ENCODE measurements at regions not wholly inside any gene's neighbourhood (a gene's known extent, or its start where the extent isn't known, plus 50 kb on each side); places are given as distances from the start of the nearest gene placed in this dataset.
"Not testable (repeated sequence)": the region's sequence is repeated elsewhere in the genome, so short reads cannot be mapped to it uniquely, and the experiment has no call there.

DNA sequence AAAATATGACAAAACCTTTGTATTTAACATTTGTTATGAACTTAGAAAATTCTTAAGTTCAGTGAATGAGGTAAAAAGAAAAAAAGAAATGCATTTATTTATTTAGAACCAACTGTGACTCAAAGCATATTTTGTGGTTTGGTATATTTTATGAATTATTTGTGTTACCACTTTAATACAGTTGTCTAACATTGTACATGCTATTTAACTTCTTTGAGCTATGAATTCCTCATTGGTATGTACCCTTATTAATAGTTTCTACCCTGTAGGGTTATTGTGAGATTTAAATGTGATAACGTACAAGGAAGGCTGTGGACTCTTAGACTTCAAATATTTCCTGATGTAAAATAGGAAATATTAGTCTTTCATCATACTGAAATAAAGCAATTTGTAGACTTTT lies 162.6 kb downstream of the MMUT start:
- in situ Hi-C loops (cut with HindIII; ENCODE audit: low sequenced_read_pairs), result no loop called here
- TF ChIP-seq CTCF (IDR thresholded peaks at IDR 0.05; ENCODE audit: low read depth, low read length), result no peak
- DNase-seq (ENCODE audit: low read depth, low spot score), result no peak
- H3K4me3 ChIP-seq (ENCODE audit: low read depth, low read length), result no peak overlapping the region

- TF ChIP-seq CTCF (IDR thresholded peaks at IDR 0.05; ENCODE audit: low read depth, low read length), result no peak
- in situ Hi-C loops (cut with HindIII; ENCODE audit: low sequenced_read_pairs), result no loop called here
- H3K4me3 ChIP-seq (ENCODE audit: low read depth, low read length), result no peak overlapping the region
- DNase-seq (ENCODE audit: low read depth, low spot score), result no peak
Measured at GRCh38 chr6:49299279-49299678, 163.8 kb downstream of the MMUT start.

- DNase-seq (ENCODE audit: low read depth, low spot score), result no peak
- in situ Hi-C loops (cut with HindIII; ENCODE audit: low sequenced_read_pairs), result no loop called here
- TF ChIP-seq CTCF (IDR thresholded peaks at IDR 0.05; ENCODE audit: low read depth, low read length), result no peak
- no peak overlapping the region for H3K4me3 ChIP-seq (ENCODE audit: low read depth, low read length)
Measured at GRCh38 chr6:49284180-49284579, 178.9 kb downstream of the MMUT start.

- in situ Hi-C loops (cut with HindIII; ENCODE audit: low sequenced_read_pairs); DNase-seq (ENCODE audit: low read depth, low spot score); H3K4me3 ChIP-seq (ENCODE audit: low read depth, low read length): not testable (repeated sequence)
Measured at GRCh38 chr6:49274809-49275769, 188.0 kb downstream of the MMUT start.

DNA sequence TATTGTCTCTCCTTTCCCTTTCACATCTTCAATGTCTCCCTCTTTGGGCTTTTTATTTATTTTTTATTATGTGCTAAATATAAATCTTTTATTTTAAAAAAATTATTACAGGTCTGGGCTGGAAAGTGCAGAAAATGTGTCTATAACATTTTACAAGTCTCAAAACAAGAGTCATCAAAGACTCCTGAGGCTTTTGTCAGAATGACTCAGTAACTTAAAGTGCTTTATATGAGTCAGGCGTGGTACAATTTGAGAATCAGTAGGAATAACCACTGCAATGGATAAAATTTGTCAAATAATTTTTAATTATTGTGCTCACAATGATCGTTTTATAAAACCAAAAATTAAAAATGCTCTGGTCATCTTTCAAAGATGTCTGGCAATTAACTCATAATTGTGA lies 193.9 kb downstream of the MMUT start:
- no peak for TF ChIP-seq CTCF (IDR thresholded peaks at IDR 0.05; ENCODE audit: low read depth, low read length)
- in situ Hi-C loops (cut with HindIII; ENCODE audit: low sequenced_read_pairs), result no loop called here
- DNase-seq (ENCODE audit: low read depth, low spot score), result peak; percentile 5
- no peak overlapping the region for H3K4me3 ChIP-seq (ENCODE audit: low read depth, low read length)

- no peak for TF ChIP-seq CTCF (IDR thresholded peaks at IDR 0.05; ENCODE audit: low read depth, low read length)
- DNase-seq (ENCODE audit: low read depth, low spot score), result no peak
- in situ Hi-C loops (cut with HindIII; ENCODE audit: low sequenced_read_pairs), result no loop called here
- H3K4me3 ChIP-seq (ENCODE audit: low read depth, low read length), result no peak overlapping the region
Measured at GRCh38 chr6:49264909-49265308, 198.1 kb downstream of the MMUT start.

GRCh38 chr6:49264496-49264895 lies 198.6 kb downstream of the MMUT start:
- no peak overlapping the region for H3K4me3 ChIP-seq (ENCODE audit: low read depth, low read length)
- DNase-seq (ENCODE audit: low read depth, low spot score), result no peak
- TF ChIP-seq CTCF (IDR thresholded peaks at IDR 0.05; ENCODE audit: low read depth, low read length), result no peak
- in situ Hi-C loops (cut with HindIII; ENCODE audit: low sequenced_read_pairs), result no loop called here

Data from astrocyte of the spinal cord (primary cell).